ENCODE measurements at regions not wholly inside any gene's neighbourhood (a gene's known extent, or its start where the extent isn't known, plus 50 kb on each side); places are given as distances from the start of the nearest gene placed in this dataset.

DNA sequence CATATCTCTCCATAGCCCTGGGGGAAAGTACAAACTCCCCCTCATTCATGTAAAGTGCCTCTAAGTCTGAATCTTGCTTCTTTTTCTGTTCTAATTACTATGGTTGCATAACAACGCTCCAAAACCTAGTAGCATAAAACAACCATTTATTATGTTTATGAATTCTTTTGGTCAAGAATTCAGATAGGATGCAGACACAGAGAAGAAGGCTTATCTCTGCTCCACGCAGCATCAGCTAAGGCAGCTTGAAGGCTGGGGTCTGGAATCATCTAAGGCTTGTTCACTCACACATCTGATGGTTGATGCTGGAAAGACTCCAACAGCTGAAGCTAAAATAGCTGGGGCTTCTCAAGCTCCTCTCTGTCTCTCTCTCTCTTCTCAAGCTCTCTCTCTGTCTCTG, 564.5 kb downstream of the ZNF674 start:
- Histone ChIP-seq H3K9me3 (ENCODE audit: control insufficient read depth, low read depth, low read length) (no peaks in the 10 kb centered on the region), H3K4me3 (ENCODE audit: low read length) (no peak overlapping the region), H3K36me3 (ENCODE audit: control insufficient read depth, low read depth, low read length) (no peaks in the 10 kb centered on the region), H3K9ac (ENCODE audit: low read length) (no peak overlapping the region), H3K27me3 (ENCODE audit: control insufficient read depth, insufficient read depth, low read length) (no peaks in the 10 kb centered on the region), H3K27ac (ENCODE audit: low read length) (no peak overlapping the region), H3K4me1 (ENCODE audit: control insufficient read depth, low read depth, low read length) (no peaks in the 10 kb centered on the region)

DNA sequence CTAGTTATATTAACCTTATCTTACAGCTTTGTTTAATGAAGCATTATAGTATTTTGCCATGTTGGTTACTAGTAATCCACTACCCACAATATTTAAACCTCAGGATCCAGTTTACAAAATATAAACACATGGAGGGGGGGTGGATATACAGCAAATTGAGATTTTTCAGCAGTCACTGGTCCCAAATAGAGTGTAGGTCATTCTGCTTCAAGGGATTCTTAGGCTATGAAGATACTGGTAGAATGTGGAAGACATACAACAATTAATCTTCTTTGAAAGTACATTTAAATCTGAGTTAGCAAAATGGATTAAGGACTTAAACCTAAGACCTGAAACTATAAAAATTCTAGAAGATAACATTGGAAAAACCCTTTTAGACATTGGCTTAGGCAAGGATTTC, 569.6 kb downstream of the ZNF674 start:
- Histone ChIP-seq H3K36me3 (ENCODE audit: control insufficient read depth, low read depth, low read length) (no peaks in the 10 kb centered on the region), H3K27me3 (ENCODE audit: control insufficient read depth, insufficient read depth, low read length) (no peaks in the 10 kb centered on the region), H3K9ac (ENCODE audit: low read length) (no peak overlapping the region), H3K4me1 (ENCODE audit: control insufficient read depth, low read depth, low read length) (no peaks in the 10 kb centered on the region), H3K4me3 (ENCODE audit: low read length) (no peak overlapping the region), H3K27ac (ENCODE audit: low read length) (no peak overlapping the region), H3K9me3 (ENCODE audit: control insufficient read depth, low read depth, low read length) (peaks cover 9% of the 10 kb centered on the region)

DNA sequence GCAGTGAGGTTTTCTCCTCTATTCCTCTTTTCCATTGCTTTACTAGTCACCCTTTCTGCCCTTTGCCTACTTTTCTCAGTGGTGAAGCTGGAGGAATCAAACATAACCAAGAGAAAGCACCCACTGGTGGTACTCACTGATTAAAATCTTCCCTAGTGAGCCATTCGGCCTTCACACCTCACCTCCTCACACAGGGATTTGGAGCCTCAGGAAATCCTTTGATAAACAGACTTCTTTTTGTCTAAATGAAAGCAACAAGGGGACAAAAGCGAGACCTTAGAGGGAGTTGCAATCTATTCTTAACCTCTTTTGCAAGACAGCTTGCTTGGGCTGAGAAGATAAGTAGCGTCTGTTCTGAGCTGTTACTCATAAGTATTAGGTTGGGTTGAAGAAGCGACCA, 572.6 kb downstream of the ZNF674 start:
- peaks cover 20% of the 10 kb centered on the region for H3K9me3 ChIP-seq (ENCODE audit: control insufficient read depth, low read depth, low read length)
- no peaks in the 10 kb centered on the region for H3K36me3 ChIP-seq (ENCODE audit: control insufficient read depth, low read depth, low read length)
- H3K27me3 ChIP-seq (ENCODE audit: control insufficient read depth, insufficient read depth, low read length) = no peaks in the 10 kb centered on the region
- no peak overlapping the region for H3K4me3 ChIP-seq (ENCODE audit: low read length)
- no peak overlapping the region for H3K27ac ChIP-seq (ENCODE audit: low read length)
- H3K4me1 ChIP-seq (ENCODE audit: control insufficient read depth, low read depth, low read length) = no peaks in the 10 kb centered on the region
- no peak overlapping the region for H3K9ac ChIP-seq (ENCODE audit: low read length)

DNA sequence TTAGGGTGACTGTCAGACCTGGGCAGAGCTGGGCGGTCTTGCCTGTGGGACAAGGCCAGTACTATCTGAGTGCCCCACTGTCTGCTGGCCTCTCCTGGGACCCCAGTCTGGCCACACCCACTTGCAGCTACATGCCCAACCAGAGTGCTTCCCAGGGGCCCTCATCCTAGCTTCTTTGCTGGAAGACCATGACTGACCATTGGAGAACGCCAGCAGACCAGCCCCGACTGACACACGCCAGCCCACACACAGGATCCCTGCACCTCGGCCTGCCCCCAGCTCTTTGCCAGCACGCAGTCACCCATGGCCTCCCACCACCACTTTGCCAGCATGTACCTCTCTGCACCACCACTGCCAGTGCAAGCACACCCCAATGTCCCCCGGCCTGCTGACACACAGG, 585.7 kb downstream of the ZNF674 start:
- Histone ChIP-seq H3K27ac (ENCODE audit: low read length) (no peak overlapping the region), H3K4me3 (ENCODE audit: low read length) (no peak overlapping the region), H3K9ac (ENCODE audit: low read length) (no peak overlapping the region), H3K36me3 (ENCODE audit: control insufficient read depth, low read depth, low read length) (no peaks in the 10 kb centered on the region), H3K9me3 (ENCODE audit: control insufficient read depth, low read depth, low read length) (peaks cover 16% of the 10 kb centered on the region), H3K4me1 (ENCODE audit: control insufficient read depth, low read depth, low read length) (no peaks in the 10 kb centered on the region), H3K27me3 (ENCODE audit: control insufficient read depth, insufficient read depth, low read length) (no peaks in the 10 kb centered on the region)

DNA sequence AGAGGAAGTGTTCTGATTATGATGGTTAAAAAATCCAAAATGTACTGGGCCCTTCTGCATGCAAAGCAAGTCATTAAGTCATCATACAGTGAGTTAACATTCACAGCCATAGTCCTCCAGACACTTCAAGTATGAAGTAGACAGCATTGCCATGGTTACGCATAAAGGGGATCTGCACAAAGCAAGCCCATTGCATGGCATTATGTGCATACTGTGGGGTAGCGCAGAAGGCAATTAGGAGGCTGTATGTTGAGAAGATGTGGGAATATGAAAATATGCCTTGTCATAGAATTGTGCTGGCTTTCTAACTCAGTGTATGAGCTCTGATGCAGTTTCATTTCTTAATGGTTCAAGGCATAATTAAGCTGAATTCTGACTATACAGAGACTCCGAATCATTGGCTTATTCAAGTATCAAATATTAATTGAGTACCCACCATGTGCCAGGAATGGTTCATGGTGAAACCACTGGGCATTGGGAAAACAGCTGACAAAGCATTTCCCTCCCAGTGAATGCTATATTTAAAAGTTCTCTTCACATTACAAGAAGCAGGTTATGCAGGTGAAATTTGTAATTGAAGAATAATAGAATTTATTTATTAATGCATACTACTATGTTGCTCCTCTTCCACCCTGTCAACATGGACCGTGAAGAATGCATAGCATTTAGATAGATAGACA, 588.9 kb downstream of the ZNF674 start:
- Histone ChIP-seq H3K27ac (ENCODE audit: low read length) (no peak overlapping the region), H3K27me3 (ENCODE audit: control insufficient read depth, insufficient read depth, low read length) (no peaks in the 10 kb centered on the region), H3K4me1 (ENCODE audit: control insufficient read depth, low read depth, low read length) (no peaks in the 10 kb centered on the region), H3K9me3 (ENCODE audit: control insufficient read depth, low read depth, low read length) (peaks cover 12% of the 10 kb centered on the region), H3K4me3 (ENCODE audit: low read length) (no peak overlapping the region), H3K9ac (ENCODE audit: low read length) (no peak overlapping the region), H3K36me3 (ENCODE audit: control insufficient read depth, low read depth, low read length) (no peaks in the 10 kb centered on the region)

DNA sequence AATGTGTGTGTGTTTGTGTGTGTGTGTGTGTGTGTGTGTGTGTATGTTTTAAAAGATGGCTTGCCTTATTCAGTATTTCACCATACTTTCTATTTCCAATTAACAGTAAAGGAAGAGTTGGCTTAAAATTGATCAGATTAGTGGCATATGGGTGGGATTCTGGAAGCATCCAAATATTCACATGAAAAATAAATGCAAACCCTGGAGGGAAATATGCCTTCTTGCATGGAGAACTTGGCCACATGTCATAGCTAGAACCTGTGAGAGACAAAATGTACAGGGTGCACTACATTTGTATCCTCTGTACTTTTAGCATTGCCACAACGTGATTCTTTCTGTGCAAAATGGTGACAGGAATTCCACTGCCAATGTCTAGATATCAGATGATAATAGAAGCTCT, 589.6 kb downstream of the ZNF674 start:
- Histone ChIP-seq H3K27me3 (ENCODE audit: control insufficient read depth, insufficient read depth, low read length) (no peaks in the 10 kb centered on the region), H3K9ac (ENCODE audit: low read length) (no peak overlapping the region), H3K9me3 (ENCODE audit: control insufficient read depth, low read depth, low read length) (peaks cover 12% of the 10 kb centered on the region), H3K27ac (ENCODE audit: low read length) (no peak overlapping the region), H3K4me3 (ENCODE audit: low read length) (no peak overlapping the region), H3K36me3 (ENCODE audit: control insufficient read depth, low read depth, low read length) (no peaks in the 10 kb centered on the region), H3K4me1 (ENCODE audit: control insufficient read depth, low read depth, low read length) (no peaks in the 10 kb centered on the region)

DNA sequence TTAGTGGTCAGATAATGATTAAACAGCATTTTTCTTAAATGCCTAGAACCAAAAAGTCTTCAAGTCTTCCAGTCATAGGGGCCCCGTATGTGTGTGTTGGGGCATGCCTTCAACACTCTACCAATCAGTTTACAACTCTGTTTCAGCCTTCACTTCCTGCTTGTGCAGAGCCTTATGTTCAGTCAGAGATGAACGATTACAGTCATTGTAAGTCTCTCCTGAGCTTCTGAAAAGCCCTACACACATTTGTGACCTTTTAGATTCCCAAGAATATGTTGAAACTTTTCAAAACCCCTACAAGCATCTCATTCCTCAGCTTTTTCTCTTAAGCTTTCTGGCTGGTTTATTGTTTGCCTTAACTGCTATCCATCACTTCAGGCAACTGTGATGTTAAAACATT, 591.2 kb downstream of the ZNF674 start:
- no peak overlapping the region for H3K27ac ChIP-seq (ENCODE audit: low read length)
- H3K4me3 ChIP-seq (ENCODE audit: low read length) = no peak overlapping the region
- H3K36me3 ChIP-seq (ENCODE audit: control insufficient read depth, low read depth, low read length) = no peaks in the 10 kb centered on the region
- no peaks in the 10 kb centered on the region for H3K27me3 ChIP-seq (ENCODE audit: control insufficient read depth, insufficient read depth, low read length)
- H3K4me1 ChIP-seq (ENCODE audit: control insufficient read depth, low read depth, low read length) = no peaks in the 10 kb centered on the region
- peaks cover 9% of the 10 kb centered on the region for H3K9me3 ChIP-seq (ENCODE audit: control insufficient read depth, low read depth, low read length)
- no peak overlapping the region for H3K9ac ChIP-seq (ENCODE audit: low read length)

DNA sequence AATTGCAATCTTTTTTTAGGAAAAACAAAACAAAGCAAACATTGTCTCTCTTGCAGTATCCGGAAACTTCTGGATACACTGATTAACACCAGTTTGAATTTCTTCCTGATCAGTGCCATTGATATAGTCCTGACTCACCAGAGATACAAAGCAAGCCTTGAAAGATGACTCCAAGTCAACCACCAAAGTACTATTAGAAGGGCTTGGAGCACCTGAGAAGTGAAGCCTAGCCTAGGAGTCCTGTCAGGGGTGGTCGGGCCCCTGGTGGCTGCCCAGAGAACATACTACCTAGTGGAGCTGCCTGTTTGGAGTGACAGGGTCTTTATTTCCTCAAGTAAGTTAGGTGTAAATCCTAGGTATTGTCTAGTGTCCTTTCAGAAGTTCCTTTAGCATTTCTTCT, 593.2 kb downstream of the ZNF674 start:
- Histone ChIP-seq H3K27me3 (ENCODE audit: control insufficient read depth, insufficient read depth, low read length) (no peaks in the 10 kb centered on the region), H3K9me3 (ENCODE audit: control insufficient read depth, low read depth, low read length) (peaks cover 12% of the 10 kb centered on the region), H3K4me1 (ENCODE audit: control insufficient read depth, low read depth, low read length) (no peaks in the 10 kb centered on the region), H3K27ac (ENCODE audit: low read length) (no peak overlapping the region), H3K9ac (ENCODE audit: low read length) (no peak overlapping the region), H3K4me3 (ENCODE audit: low read length) (no peak overlapping the region), H3K36me3 (ENCODE audit: control insufficient read depth, low read depth, low read length) (no peaks in the 10 kb centered on the region)

DNA sequence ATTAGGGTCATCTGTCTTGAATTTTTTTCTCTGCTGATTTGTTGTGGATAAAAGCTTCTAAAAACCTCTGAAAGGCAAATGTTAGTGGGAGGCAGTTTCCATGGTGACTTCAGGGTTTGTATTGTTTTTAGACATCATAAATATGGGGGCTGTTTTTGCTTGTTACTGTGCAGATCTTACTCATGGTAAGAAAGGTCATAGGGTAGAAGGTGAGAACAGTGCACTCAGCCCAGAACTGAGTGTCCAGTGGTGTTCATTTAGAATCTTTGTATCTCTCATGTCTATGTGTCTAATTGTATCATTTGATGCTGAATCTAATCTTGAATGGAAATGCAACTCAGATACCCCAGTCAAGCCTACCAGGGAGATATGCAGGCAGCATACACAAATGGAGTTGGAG, 609.8 kb downstream of the ZNF674 start:
- H3K9ac ChIP-seq (ENCODE audit: low read length) = no peak overlapping the region
- no peaks in the 10 kb centered on the region for H3K27me3 ChIP-seq (ENCODE audit: control insufficient read depth, insufficient read depth, low read length)
- no peak overlapping the region for H3K27ac ChIP-seq (ENCODE audit: low read length)
- H3K9me3 ChIP-seq (ENCODE audit: control insufficient read depth, low read depth, low read length) = peaks cover 15% of the 10 kb centered on the region
- no peak overlapping the region for H3K4me3 ChIP-seq (ENCODE audit: low read length)
- H3K36me3 ChIP-seq (ENCODE audit: control insufficient read depth, low read depth, low read length) = no peaks in the 10 kb centered on the region
- no peaks in the 10 kb centered on the region for H3K4me1 ChIP-seq (ENCODE audit: control insufficient read depth, low read depth, low read length)

DNA sequence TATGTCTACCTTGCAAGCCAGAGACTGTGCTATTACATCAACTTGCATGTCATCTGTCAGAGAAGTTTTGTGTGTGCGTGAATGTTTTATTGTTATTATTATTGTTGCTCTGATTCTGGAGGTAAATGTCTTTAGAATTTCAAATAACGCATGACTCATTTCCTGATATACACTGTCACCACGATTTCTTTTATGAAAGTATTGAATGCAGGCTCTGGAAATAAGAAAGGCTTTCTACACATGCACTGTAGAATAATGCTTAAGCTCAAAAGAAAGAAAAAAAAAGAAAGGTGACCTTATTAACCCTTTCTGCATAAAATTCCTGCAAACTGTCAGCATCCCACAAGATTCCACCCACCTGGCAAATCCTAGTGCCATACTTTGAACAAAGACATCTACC, 632.9 kb downstream of the ZNF674 start:
- Histone ChIP-seq H3K4me3 (ENCODE audit: low read length) (no peak overlapping the region), H3K9ac (ENCODE audit: low read length) (no peak overlapping the region), H3K27me3 (ENCODE audit: control insufficient read depth, insufficient read depth, low read length) (no peaks in the 10 kb centered on the region), H3K27ac (ENCODE audit: low read length) (no peak overlapping the region), H3K4me1 (ENCODE audit: control insufficient read depth, low read depth, low read length) (peaks cover 4% of the 10 kb centered on the region), H3K9me3 (ENCODE audit: control insufficient read depth, low read depth, low read length) (peaks cover 8% of the 10 kb centered on the region), H3K36me3 (ENCODE audit: control insufficient read depth, low read depth, low read length) (no peaks in the 10 kb centered on the region)

DNA sequence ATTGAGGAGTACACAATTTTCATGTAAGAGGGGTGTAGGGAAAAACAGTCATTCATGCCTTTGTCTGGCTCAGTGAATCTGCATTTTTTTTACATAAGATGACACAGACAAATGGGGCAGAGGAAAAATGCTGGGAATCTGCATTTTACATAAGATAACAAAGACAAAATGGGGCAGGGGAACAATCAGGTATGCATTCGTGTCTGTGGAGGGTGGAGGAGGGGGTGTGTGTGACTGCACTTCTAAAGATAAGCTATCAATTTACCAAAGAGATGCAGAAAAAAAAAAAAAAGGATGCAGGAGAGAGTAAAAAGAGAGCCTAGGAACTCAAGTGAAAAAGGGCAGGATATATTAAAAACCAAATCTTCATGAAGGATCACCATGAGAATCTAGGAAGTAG, 637.4 kb downstream of the ZNF674 start:
- Histone ChIP-seq H3K27me3 (ENCODE audit: control insufficient read depth, insufficient read depth, low read length) (no peaks in the 10 kb centered on the region), H3K9me3 (ENCODE audit: control insufficient read depth, low read depth, low read length) (peaks cover 5% of the 10 kb centered on the region), H3K27ac (ENCODE audit: low read length) (no peak overlapping the region), H3K4me1 (ENCODE audit: control insufficient read depth, low read depth, low read length) (peaks cover 12% of the 10 kb centered on the region), H3K4me3 (ENCODE audit: low read length) (peak overlapping the region; percentile 5), H3K9ac (ENCODE audit: low read length) (no peak overlapping the region), H3K36me3 (ENCODE audit: control insufficient read depth, low read depth, low read length) (no peaks in the 10 kb centered on the region)

DNA sequence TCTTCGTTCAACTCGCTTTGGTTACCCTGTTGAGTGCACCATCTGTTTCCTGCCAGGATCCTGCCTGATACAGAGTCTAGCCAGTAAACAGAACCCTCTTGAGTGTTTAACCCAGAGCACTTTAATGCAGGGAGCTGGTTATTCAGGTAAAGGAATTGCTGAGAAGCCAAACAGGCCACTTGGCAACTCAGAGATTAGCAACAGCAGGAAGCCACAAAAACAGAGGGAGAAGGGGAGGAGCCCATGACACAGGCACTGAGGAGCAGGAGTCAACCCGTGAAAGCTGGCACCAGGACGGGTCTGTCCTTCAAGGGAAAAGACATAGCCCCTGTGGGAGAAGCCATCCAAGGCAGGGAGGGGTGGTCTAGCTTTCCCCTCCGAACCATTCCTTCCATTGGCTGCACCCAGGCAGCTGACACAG, 641.4 kb downstream of the ZNF674 start:
- no peak overlapping the region for H3K9ac ChIP-seq (ENCODE audit: low read length)
- no peak overlapping the region for H3K27ac ChIP-seq (ENCODE audit: low read length)
- H3K9me3 ChIP-seq (ENCODE audit: control insufficient read depth, low read depth, low read length) = no peaks in the 10 kb centered on the region

More for the DNA sequence above, 641.4 kb downstream of the ZNF674 start:
- H3K27me3 ChIP-seq (ENCODE audit: control insufficient read depth, insufficient read depth, low read length) = no peaks in the 10 kb centered on the region
- H3K36me3 ChIP-seq (ENCODE audit: control insufficient read depth, low read depth, low read length) = no peaks in the 10 kb centered on the region
- peaks cover 12% of the 10 kb centered on the region for H3K4me1 ChIP-seq (ENCODE audit: control insufficient read depth, low read depth, low read length)
- H3K4me3 ChIP-seq (ENCODE audit: low read length) = no peak overlapping the region

Data from iPS-18a (cell line).